NCI-H2227 (cell line): ENCODE measurements at regions not wholly inside any gene's neighbourhood (a gene's known extent, or its start where the extent isn't known, plus 50 kb on each side); places are given as distances from the start of the nearest gene placed in this dataset.

Experiments used
- DNase-seq: peaks from one replicate; lab custom pipeline; 2025; ENCODE audit not compliant: unreplicated experiment; lab: John Stamatoyannopoulos, UW

- DNase-seq = no peak
Measured at GRCh38 chr2:100193291-100193710, 50.9 kb upstream of the AFF3 start.

GRCh38 chr2:100192825-100193224 lies 50.4 kb upstream of the AFF3 start:
- no peak for DNase-seq

GRCh38 chr2:100192300-100192699 lies 49.9 kb upstream of the AFF3 start:
- no peak for DNase-seq
